Smooth muscle cell (in vitro differentiated cells): ENCODE measurements at regions not wholly inside any gene's neighbourhood (a gene's known extent, or its start where the extent isn't known, plus 50 kb on each side); places are given as distances from the start of the nearest gene placed in this dataset.

ENCODE experiments used
- DNase-seq: peaks from one replicate; lab custom pipeline; 2025; ENCODE audit not compliant: unreplicated experiment; lab: John Stamatoyannopoulos, UW
- H2AFZ ChIP-seq: fragments of 200-600 bp; sonication (generic); 2 replicates; pipeline ENCODE4 v1.6.0; 2016; ENCODE audit warnings: antibody characterized with exemption, low read depth, mild to moderate bottlenecking
- H3F3A ChIP-seq: fragments of 200-600 bp; sonication (generic); 2 replicates; pipeline ENCODE4 v1.6.0; 2017; ENCODE audit warnings: antibody characterized with exemption, low read depth
- H3K27ac ChIP-seq: fragments of 200-600 bp; sonication (generic); 2 replicates; pipeline ENCODE4 v1.5.1; 2016; ENCODE audit warnings: low read depth, mild to moderate bottlenecking
- H3K27me3 ChIP-seq: fragments of 200-600 bp; sonication (generic); 2 replicates; pipeline ENCODE4 v1.6.1; 2016; ENCODE audit warnings: low read depth, mild to moderate bottlenecking
- H3K36me3 ChIP-seq: fragments of 200-600 bp; sonication (generic); 2 replicates; pipeline ENCODE4 v1.5.1; 2016; ENCODE audit warnings: low read depth
- H3K4me1 ChIP-seq: fragments of 200-600 bp; sonication (generic); 2 replicates; pipeline ENCODE4 v1.5.1; 2016; ENCODE audit warnings: low read depth
- H3K4me2 ChIP-seq: fragments of 200-600 bp; sonication (generic); 2 replicates; pipeline ENCODE4 v1.6.0; 2016; ENCODE audit warnings: mild to moderate bottlenecking
- H3K4me3 ChIP-seq: fragments of 200-600 bp; sonication (generic); 2 replicates; pipeline ENCODE4 v1.5.1; 2016; ENCODE audit warnings: mild to moderate bottlenecking
- H3K79me2 ChIP-seq: fragments of 200-600 bp; sonication (generic); 2 replicates; pipeline ENCODE4 v1.6.0; 2016; ENCODE audit warnings: low read depth, mild to moderate bottlenecking
- H3K9ac ChIP-seq: fragments of 200-600 bp; sonication (generic); 2 replicates; pipeline ENCODE4 v1.6.0; 2016; ENCODE audit warnings: low read depth
- H3K9me3 ChIP-seq: fragments of 200-600 bp; sonication (generic); replicated peaks from 2 replicates; pipeline ENCODE4 v1.5.1; 2016; ENCODE audit warnings: low read depth
- H4K20me1 ChIP-seq: fragments of 200-600 bp; sonication (generic); 2 replicates; pipeline ENCODE4 v1.6.0; 2016; ENCODE audit warnings: low read depth
- CTCF ChIP-seq: fragments of 200-600 bp; sonication (generic); IDR thresholded peaks from 2 replicates; pipeline ENCODE4 v1.5.1; 2017; ENCODE audit warnings: borderline replicate concordance, mild to moderate bottlenecking, antibody characterized with exemption; ENCODE audit not compliant: insufficient read depth, poor library complexity, severe bottlenecking
- WGBS: methylation state at CpG from one replicate; pipeline ENCODE4 v1.1.7; 2016; ENCODE audit warnings: low lambda C conversion rate; 5-methylcytosine and 5-hydroxymethylcytosine counted together

GRCh38 chr2:126385441-126385840 lies 270.5 kb upstream of the GYPC start:
- Histone ChIP-seq H3K79me2 (no peaks in the 10 kb centered on the region), H3K27ac (no peak overlapping the region), H2AFZ (no peak overlapping the region), H3K4me1 (peaks cover 3% of the 10 kb centered on the region), H3K27me3 (no peaks in the 10 kb centered on the region), H4K20me1 (no peaks in the 10 kb centered on the region), H3K4me2 (no peak overlapping the region), H3K36me3 (no peaks in the 10 kb centered on the region), H3K9ac (no peak overlapping the region), H3K9me3 (peaks cover 4% of the 10 kb centered on the region), H3K4me3 (no peak overlapping the region), H3F3A (no peaks in the 10 kb centered on the region)
- no peak for DNase-seq
- TF ChIP-seq CTCF: no peak

GRCh38 chr2:126385983-126386382 lies 270.0 kb upstream of the GYPC start:
- Histone ChIP-seq H4K20me1 (no peaks in the 10 kb centered on the region), H3K4me3 (no peak overlapping the region), H3K36me3 (no peaks in the 10 kb centered on the region), H3K4me1 (peaks cover 3% of the 10 kb centered on the region), H3K27ac (no peak overlapping the region), H2AFZ (no peak overlapping the region), H3K9me3 (peaks cover 4% of the 10 kb centered on the region), H3K9ac (no peak overlapping the region), H3K79me2 (no peaks in the 10 kb centered on the region), H3K27me3 (no peaks in the 10 kb centered on the region), H3F3A (no peaks in the 10 kb centered on the region), H3K4me2 (no peak overlapping the region)
- TF ChIP-seq CTCF: no peak
- DNase-seq: no peak

- peaks cover 4% of the 10 kb centered on the region for H3K9me3 ChIP-seq
- WGBS: 85% methylated on average over 1 of the region's 1 CpG
These were observed 266.5 kb upstream of the GYPC start for GRCh38 chr2:126389446-126389845.

More at GRCh38 chr2:126389446-126389845, 266.5 kb upstream of the GYPC start:
- TF ChIP-seq CTCF: no peak
- no peaks in the 10 kb centered on the region for H3F3A ChIP-seq
- H3K4me3 ChIP-seq: no peak overlapping the region
- H3K9ac ChIP-seq: no peak overlapping the region
- no peak overlapping the region for H3K4me2 ChIP-seq
- no peak overlapping the region for H2AFZ ChIP-seq
- no peaks in the 10 kb centered on the region for H3K36me3 ChIP-seq
- H3K27ac ChIP-seq: no peak overlapping the region
- no peaks in the 10 kb centered on the region for H3K79me2 ChIP-seq
- no peak for DNase-seq
- no peaks in the 10 kb centered on the region for H3K4me1 ChIP-seq
- no peaks in the 10 kb centered on the region for H4K20me1 ChIP-seq
- H3K27me3 ChIP-seq: no peaks in the 10 kb centered on the region
